LNCAP (cell line): ENCODE measurements at regions not wholly inside any gene's neighbourhood (a gene's known extent, or its start where the extent isn't known, plus 50 kb on each side); places are given as distances from the start of the nearest gene placed in this dataset.

Experiments
- TF ChIP-seq, protein P1 (sequence below): fragments of 450-650 bp; IDR thresholded peaks from 2 replicates; pipeline ENCODE4 v1.5.1; 2017; ENCODE audit warnings: mild to moderate bottlenecking

GRCh38 chr2:66212749-66213148, 222.2 kb upstream of the MEIS1 start:
- TF ChIP-seq, protein P1, sequence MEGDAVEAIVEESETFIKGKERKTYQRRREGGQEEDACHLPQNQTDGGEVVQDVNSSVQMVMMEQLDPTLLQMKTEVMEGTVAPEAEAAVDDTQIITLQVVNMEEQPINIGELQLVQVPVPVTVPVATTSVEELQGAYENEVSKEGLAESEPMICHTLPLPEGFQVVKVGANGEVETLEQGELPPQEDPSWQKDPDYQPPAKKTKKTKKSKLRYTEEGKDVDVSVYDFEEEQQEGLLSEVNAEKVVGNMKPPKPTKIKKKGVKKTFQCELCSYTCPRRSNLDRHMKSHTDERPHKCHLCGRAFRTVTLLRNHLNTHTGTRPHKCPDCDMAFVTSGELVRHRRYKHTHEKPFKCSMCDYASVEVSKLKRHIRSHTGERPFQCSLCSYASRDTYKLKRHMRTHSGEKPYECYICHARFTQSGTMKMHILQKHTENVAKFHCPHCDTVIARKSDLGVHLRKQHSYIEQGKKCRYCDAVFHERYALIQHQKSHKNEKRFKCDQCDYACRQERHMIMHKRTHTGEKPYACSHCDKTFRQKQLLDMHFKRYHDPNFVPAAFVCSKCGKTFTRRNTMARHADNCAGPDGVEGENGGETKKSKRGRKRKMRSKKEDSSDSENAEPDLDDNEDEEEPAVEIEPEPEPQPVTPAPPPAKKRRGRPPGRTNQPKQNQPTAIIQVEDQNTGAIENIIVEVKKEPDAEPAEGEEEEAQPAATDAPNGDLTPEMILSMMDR: no peak

GRCh38 chr2:66202586-66202985, 232.3 kb upstream of the MEIS1 start:
- TF ChIP-seq, protein P1: no peak

DNA sequence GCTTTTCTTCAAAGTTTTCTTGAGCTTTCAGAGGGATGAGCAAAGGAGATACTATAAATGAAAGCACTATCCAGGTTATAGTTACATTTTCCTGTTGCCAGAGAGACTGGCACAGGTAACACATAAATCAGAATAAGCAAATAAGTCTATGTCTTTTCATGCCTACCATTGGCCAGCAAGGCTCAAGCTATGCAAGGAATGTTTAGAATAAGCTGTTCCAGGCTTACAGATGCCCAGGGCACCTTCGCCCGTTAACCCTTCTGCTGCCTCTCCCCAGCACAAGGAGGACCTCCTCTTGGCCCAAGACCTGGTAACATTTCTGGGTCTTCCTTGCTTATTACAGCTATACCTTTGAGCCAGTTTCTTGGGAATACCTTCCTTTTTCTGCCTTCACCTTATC, 233.7 kb upstream of the MEIS1 start:
- TF ChIP-seq, protein P1: no peak

DNA sequence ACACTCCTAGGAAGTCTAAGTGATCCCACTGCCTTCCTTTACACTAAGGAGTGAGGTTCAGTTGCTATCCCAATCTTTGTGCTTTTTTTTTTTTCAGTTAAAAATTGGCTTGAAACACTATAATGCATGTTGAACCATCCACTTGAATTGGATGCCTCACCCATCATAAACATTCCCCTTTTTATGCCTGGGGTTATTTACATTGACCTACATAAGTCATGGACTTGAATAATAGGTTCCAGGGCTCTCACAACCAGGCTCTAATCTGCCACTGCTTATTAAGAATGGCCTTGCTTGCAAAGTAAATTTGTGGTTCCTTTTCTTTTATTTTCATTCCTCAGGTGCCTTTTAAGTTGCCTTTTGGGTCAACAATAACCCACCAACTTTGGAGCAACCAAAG, 236.1 kb upstream of the MEIS1 start:
- TF ChIP-seq, protein P1: no peak

DNA sequence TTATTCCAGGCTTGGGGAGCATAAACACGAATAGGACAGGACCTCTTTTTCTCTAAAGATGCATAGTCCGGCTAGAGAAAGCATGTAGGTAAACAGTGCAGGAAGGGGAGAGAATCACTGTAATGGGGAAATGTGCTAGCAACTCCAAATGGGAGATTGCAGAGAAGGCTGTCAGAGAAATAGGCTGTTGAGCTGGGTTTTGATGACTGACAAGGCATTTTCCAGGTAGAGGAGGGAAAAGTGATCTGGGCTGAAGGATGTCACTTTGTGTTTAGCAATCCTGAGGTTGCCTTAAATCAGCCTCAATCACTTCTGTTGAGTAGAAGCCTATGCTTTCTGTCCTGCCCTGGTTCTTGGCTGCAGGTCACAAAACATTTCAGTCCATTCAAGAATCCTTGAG, 242.0 kb upstream of the MEIS1 start:
- TF ChIP-seq, protein P1: no peak

GRCh38 chr2:66191311-66191710, 243.6 kb upstream of the MEIS1 start:
- TF ChIP-seq, protein P1: no peak

DNA sequence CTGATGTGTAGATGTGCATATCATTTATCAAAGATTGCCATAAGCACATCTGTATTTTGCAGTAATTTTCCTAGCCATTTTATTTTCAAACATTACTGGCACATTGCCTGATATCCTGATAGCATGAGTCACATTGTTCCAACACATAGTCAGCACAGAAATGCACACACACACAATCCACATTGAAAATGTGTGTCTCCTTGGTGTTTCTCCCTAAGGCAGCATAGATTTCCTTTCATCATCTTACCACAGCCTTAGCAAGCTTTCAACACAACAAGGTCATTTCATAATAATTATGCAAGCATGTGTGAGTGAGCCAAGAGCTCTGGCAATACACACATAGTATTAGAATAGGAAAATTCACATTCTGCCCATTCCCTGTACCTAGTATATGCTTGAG, 245.4 kb upstream of the MEIS1 start:
- TF ChIP-seq, protein P1: no peak

- TF ChIP-seq, protein P1: no peak
These were observed 248.4 kb upstream of the MEIS1 start for GRCh38 chr2:66186537-66186936.
